ENCODE measurements at regions not wholly inside any gene's neighbourhood (a gene's known extent, or its start where the extent isn't known, plus 50 kb on each side); places are given as distances from the start of the nearest gene placed in this dataset.

DNA sequence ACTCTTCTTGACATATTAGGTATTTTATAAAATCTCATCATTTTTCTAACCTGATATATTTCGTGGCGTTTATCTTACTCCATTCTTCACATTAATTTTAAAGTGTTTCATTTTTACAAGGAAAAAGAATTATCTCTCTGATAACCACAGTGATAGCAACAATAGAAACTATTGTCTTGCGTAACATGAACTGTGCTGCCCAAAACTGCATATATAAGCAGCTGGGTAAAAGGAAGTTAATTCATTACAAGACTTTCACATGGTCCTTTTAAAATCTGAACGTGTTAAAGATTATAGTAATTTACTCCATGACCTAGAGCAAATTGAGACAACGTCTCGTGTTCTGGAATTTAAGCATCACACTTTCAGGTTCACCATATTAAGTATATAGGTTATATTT is 210.4 kb upstream of the GRIA4 start:
- Histone ChIP-seq H3K9me2 (ENCODE audit: insufficient read depth) (no peaks in the 10 kb centered on the region), H3F3A (ENCODE audit: insufficient read depth, low read depth) (no peaks in the 10 kb centered on the region), H3K27me3 (ENCODE audit: insufficient read depth, low read depth) (no peaks in the 10 kb centered on the region), H4K20me1 (ENCODE audit: insufficient read depth) (no peaks in the 10 kb centered on the region), H3K79me2 (ENCODE audit: low read depth) (no peaks in the 10 kb centered on the region), H3K4me3 (no peak overlapping the region), H3K9me3 (ENCODE audit: insufficient read depth, low read depth) (no peaks in the 10 kb centered on the region), H2AFZ (no peak overlapping the region), H3K27ac (no peak overlapping the region), H3K36me3 (ENCODE audit: low read depth) (no peaks in the 10 kb centered on the region), H3K4me1 (replicated peaks; ENCODE audit: insufficient read depth) (no peaks in the 10 kb centered on the region), H3K4me2 (no peak overlapping the region)
- TF ChIP-seq, protein P1, sequence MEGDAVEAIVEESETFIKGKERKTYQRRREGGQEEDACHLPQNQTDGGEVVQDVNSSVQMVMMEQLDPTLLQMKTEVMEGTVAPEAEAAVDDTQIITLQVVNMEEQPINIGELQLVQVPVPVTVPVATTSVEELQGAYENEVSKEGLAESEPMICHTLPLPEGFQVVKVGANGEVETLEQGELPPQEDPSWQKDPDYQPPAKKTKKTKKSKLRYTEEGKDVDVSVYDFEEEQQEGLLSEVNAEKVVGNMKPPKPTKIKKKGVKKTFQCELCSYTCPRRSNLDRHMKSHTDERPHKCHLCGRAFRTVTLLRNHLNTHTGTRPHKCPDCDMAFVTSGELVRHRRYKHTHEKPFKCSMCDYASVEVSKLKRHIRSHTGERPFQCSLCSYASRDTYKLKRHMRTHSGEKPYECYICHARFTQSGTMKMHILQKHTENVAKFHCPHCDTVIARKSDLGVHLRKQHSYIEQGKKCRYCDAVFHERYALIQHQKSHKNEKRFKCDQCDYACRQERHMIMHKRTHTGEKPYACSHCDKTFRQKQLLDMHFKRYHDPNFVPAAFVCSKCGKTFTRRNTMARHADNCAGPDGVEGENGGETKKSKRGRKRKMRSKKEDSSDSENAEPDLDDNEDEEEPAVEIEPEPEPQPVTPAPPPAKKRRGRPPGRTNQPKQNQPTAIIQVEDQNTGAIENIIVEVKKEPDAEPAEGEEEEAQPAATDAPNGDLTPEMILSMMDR (conservative IDR thresholded peaks at IDR 0.05), result no peak
- no peak for TF ChIP-seq EZH2 (IDR thresholded peaks at IDR 0.05; ENCODE audit: low read depth)
- DNase-seq, result no peak
- no TSS peak for BruUV-seq (replicated peaks)
- ChIA-PET CTCF (no interaction called here), POLR2A (ENCODE audit: unreplicated experiment) (no interaction called here)
- intact Hi-C loops (cut with micrococcal nuclease; ENCODE audit: unreplicated experiment), result no loop called here

DNA sequence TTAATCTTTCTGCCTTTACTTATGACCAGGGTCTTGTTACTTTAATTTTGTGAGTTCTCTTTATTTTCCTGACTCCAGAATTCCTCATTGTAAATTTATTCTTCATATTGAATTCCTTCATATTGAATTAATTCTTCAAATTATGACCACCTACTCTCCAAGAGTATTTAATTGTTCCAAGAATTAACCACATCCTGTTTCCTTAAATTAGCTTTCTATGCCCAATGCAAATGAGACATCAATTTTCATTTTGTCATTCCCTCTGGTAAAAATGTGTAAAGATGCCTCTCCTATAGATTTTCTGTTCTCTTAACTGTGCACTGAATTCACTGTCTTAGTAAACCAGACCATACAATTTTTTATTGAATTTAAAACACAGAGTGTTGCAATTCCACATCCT is 211.2 kb upstream of the GRIA4 start:
- H3F3A ChIP-seq (ENCODE audit: insufficient read depth, low read depth), result no peaks in the 10 kb centered on the region
- CTCF ChIA-PET, result no interaction called here
- H3K4me3 ChIP-seq, result no peak overlapping the region
- H3K36me3 ChIP-seq (ENCODE audit: low read depth), result no peaks in the 10 kb centered on the region
- BruUV-seq (replicated peaks), result no TSS peak
- no peak overlapping the region for H2AFZ ChIP-seq
- no peaks in the 10 kb centered on the region for H4K20me1 ChIP-seq (ENCODE audit: insufficient read depth)
- no peak overlapping the region for H3K4me2 ChIP-seq
- TF ChIP-seq EZH2 (IDR thresholded peaks at IDR 0.05; ENCODE audit: low read depth), result no peak
- TF ChIP-seq, protein P1 (conservative IDR thresholded peaks at IDR 0.05), result no peak
- no peak overlapping the region for H3K27ac ChIP-seq
- no peak for DNase-seq
- intact Hi-C loops (cut with micrococcal nuclease; ENCODE audit: unreplicated experiment), result no loop called here
- no peaks in the 10 kb centered on the region for H3K4me1 ChIP-seq (replicated peaks; ENCODE audit: insufficient read depth)
- POLR2A ChIA-PET (ENCODE audit: unreplicated experiment), result no interaction called here
- no peaks in the 10 kb centered on the region for H3K79me2 ChIP-seq (ENCODE audit: low read depth)
- no peaks in the 10 kb centered on the region for H3K9me2 ChIP-seq (ENCODE audit: insufficient read depth)
- no peaks in the 10 kb centered on the region for H3K9me3 ChIP-seq (ENCODE audit: insufficient read depth, low read depth)
- H3K27me3 ChIP-seq (ENCODE audit: insufficient read depth, low read depth), result no peaks in the 10 kb centered on the region

DNA sequence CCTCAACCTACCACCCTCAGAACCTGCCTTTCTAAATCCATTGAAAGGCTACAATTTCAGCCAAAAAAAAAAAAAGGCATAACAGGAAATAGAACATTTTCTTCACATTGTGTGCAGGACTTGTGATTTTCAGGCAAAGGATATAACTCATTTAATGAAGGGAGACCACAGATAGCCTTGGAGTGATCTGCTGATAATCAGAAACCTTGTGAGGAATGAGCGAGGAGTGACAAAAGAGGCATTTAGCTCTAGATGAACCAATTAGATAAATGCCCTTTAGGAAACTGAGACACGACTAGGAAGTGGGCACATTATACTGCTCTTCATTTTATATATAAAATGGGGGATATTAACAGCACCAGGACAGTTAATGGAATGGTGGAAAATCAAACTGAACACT is 216.5 kb upstream of the GRIA4 start:
- Histone ChIP-seq H3K4me2 (no peak overlapping the region), H3K4me1 (replicated peaks; ENCODE audit: insufficient read depth) (no peaks in the 10 kb centered on the region), H2AFZ (no peak overlapping the region)

More for the DNA sequence above, 216.5 kb upstream of the GRIA4 start:
- CTCF ChIA-PET, result no interaction called here
- Histone ChIP-seq H3K27me3 (ENCODE audit: insufficient read depth, low read depth) (no peaks in the 10 kb centered on the region), H4K20me1 (ENCODE audit: insufficient read depth) (no peaks in the 10 kb centered on the region), H3K27ac (no peak overlapping the region), H3K36me3 (ENCODE audit: low read depth) (no peaks in the 10 kb centered on the region), H3F3A (ENCODE audit: insufficient read depth, low read depth) (no peaks in the 10 kb centered on the region), H3K79me2 (ENCODE audit: low read depth) (no peaks in the 10 kb centered on the region), H3K9me2 (ENCODE audit: insufficient read depth) (no peaks in the 10 kb centered on the region), H3K9me3 (ENCODE audit: insufficient read depth, low read depth) (no peaks in the 10 kb centered on the region), H3K4me3 (no peak overlapping the region)
- intact Hi-C loops (cut with micrococcal nuclease; ENCODE audit: unreplicated experiment), result no loop called here
- POLR2A ChIA-PET (ENCODE audit: unreplicated experiment), result no interaction called here
- no peak for DNase-seq
- TF ChIP-seq, protein P1 (conservative IDR thresholded peaks at IDR 0.05), result no peak
- no peak for TF ChIP-seq EZH2 (IDR thresholded peaks at IDR 0.05; ENCODE audit: low read depth)
- no TSS peak for BruUV-seq (replicated peaks)

Measured in PC-9 (cell line).